Tibial nerve (tissue), 4 donors: ENCODE measurements at regions not wholly inside any gene's neighbourhood (a gene's known extent, or its start where the extent isn't known, plus 50 kb on each side); places are given as distances from the start of the nearest gene placed in this dataset.
"Not testable (repeated sequence)": the region's sequence is repeated elsewhere in the genome, so short reads cannot be mapped to it uniquely, and the experiment has no call there.

Experiments used
- EP300 ChIP-seq, 2 donors: sonication (generic); formaldehyde crosslinking; IDR thresholded peaks; one replicate each; pipeline ENCODE4 v1.6.1; 2017; ENCODE audit warnings: antibody characterized with exemption in 2 of 2, mild to moderate bottlenecking in 1 of 2
- POLR2A ChIP-seq, 2 donors: fragments of 450-650 bp; IDR thresholded peaks; one replicate each; pipeline ENCODE4 v1.6.1; 2017; ENCODE audit warnings: antibody characterized with exemption in 2 of 2, mild to moderate bottlenecking in 2 of 2, moderate library complexity in 2 of 2
- TF ChIP-seq, protein P1 (sequence below), 5 experiments: fragments of 200-600 bp in 3 of 5; fragments of 450-650 bp in 2 of 5; sonication (generic) in 3 of 5; IDR thresholded peaks; one replicate each; pipeline ENCODE4 v1.5.1; 2016 to 2019; ENCODE audit warnings: antibody characterized with exemption in 5 of 5, mild to moderate bottlenecking in 3 of 5, moderate library complexity in 2 of 5

GRCh38 chr9:42568530-42568929 is 385.1 kb downstream of the SPATA31A6 start:
- TF ChIP-seq, protein P1, sequence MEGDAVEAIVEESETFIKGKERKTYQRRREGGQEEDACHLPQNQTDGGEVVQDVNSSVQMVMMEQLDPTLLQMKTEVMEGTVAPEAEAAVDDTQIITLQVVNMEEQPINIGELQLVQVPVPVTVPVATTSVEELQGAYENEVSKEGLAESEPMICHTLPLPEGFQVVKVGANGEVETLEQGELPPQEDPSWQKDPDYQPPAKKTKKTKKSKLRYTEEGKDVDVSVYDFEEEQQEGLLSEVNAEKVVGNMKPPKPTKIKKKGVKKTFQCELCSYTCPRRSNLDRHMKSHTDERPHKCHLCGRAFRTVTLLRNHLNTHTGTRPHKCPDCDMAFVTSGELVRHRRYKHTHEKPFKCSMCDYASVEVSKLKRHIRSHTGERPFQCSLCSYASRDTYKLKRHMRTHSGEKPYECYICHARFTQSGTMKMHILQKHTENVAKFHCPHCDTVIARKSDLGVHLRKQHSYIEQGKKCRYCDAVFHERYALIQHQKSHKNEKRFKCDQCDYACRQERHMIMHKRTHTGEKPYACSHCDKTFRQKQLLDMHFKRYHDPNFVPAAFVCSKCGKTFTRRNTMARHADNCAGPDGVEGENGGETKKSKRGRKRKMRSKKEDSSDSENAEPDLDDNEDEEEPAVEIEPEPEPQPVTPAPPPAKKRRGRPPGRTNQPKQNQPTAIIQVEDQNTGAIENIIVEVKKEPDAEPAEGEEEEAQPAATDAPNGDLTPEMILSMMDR (IDR thresholded peaks at IDR 0.05), result not testable (repeated sequence)
- not testable (repeated sequence) for TF ChIP-seq POLR2A, EP300 (IDR thresholded peaks at IDR 0.05)
